ENCODE measurements at regions not wholly inside any gene's neighbourhood (a gene's known extent, or its start where the extent isn't known, plus 50 kb on each side); places are given as distances from the start of the nearest gene placed in this dataset.

DNA sequence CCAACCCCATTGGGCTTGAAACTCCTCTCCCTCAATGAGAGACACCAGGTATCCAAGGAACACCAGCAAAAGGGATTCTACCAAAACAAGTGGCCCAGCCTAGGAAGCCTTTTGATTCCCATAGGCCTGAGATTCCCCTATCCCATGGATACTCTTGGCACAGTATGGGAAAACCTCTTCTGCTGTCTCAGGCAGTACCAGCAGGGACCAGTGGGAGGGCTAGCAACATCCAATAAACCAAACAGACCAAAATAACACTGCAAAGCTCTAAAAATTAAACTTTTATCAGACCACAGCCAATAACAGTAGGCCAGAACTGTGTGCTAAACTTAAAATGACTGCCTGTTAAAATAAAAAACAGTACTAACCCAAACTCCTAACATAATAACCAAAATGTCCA is 153.9 kb upstream of the CES5A start:
- no peak for TF ChIP-seq POLR2A (IDR thresholded peaks at IDR 0.05)
- TF ChIP-seq, protein P1, sequence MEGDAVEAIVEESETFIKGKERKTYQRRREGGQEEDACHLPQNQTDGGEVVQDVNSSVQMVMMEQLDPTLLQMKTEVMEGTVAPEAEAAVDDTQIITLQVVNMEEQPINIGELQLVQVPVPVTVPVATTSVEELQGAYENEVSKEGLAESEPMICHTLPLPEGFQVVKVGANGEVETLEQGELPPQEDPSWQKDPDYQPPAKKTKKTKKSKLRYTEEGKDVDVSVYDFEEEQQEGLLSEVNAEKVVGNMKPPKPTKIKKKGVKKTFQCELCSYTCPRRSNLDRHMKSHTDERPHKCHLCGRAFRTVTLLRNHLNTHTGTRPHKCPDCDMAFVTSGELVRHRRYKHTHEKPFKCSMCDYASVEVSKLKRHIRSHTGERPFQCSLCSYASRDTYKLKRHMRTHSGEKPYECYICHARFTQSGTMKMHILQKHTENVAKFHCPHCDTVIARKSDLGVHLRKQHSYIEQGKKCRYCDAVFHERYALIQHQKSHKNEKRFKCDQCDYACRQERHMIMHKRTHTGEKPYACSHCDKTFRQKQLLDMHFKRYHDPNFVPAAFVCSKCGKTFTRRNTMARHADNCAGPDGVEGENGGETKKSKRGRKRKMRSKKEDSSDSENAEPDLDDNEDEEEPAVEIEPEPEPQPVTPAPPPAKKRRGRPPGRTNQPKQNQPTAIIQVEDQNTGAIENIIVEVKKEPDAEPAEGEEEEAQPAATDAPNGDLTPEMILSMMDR (IDR thresholded peaks at IDR 0.05 in 8 of 11, conservative IDR thresholded peaks at IDR 0.05 in 3 of 11): no peak
- TF ChIP-seq POLR2AphosphoS5 (IDR thresholded peaks at IDR 0.05): no peak

All from spleen (tissue), 7 donors.